Stomach smooth muscle (tissue), 2 donors: ENCODE measurements at regions not wholly inside any gene's neighbourhood (a gene's known extent, or its start where the extent isn't known, plus 50 kb on each side); places are given as distances from the start of the nearest gene placed in this dataset.
"Not testable (repeated sequence)": the region's sequence is repeated elsewhere in the genome, so short reads cannot be mapped to it uniquely, and the experiment has no call there.

Experiments used
- H3K27ac ChIP-seq: one replicate; pipeline ENCODE4 v1.7.0; 2013; ENCODE audit warnings: mild to moderate bottlenecking, low read length, inconsistent platforms
- H3K27me3 ChIP-seq, 2 donors: one replicate each; pipeline ENCODE4 v1.7.0; 2013; ENCODE audit warnings: low read length in 2 of 2; ENCODE audit not compliant: insufficient read depth in 2 of 2, control insufficient read depth in 1 of 2
- H3K36me3 ChIP-seq, 2 donors: one replicate each; pipeline ENCODE4 v1.7.0; 2013; ENCODE audit warnings: low read length in 2 of 2; ENCODE audit not compliant: control insufficient read depth in 2 of 2, insufficient read depth in 2 of 2
- H3K4me1 ChIP-seq: one replicate; pipeline ENCODE4 v1.7.0; 2013; ENCODE audit warnings: low read length; ENCODE audit not compliant: control insufficient read depth, insufficient read depth
- H3K4me3 ChIP-seq, 2 donors: one replicate each; pipeline ENCODE4 v1.7.0; 2013; ENCODE audit warnings: low read length in 2 of 2
- H3K9ac ChIP-seq, 2 donors: one replicate each; pipeline ENCODE4 v1.7.0; 2013; ENCODE audit warnings: low read length in 2 of 2, mild to moderate bottlenecking in 1 of 2
- H3K9me3 ChIP-seq, 2 donors: one replicate each; pipeline ENCODE4 v1.7.0; 2013; ENCODE audit warnings: low read length in 2 of 2; ENCODE audit not compliant: control insufficient read depth in 2 of 2
- donor health status: healthy.
- donor health status: Pancreatic carcinoma.

- Histone ChIP-seq H3K9me3 (no peaks in the 10 kb centered on the region), H3K27me3 (no peaks in the 10 kb centered on the region), H3K36me3 (no peaks in the 10 kb centered on the region), H3K27ac (peak overlapping the region; percentile 87), H3K4me3 (no peak overlapping the region), H3K4me1 (no peaks in the 10 kb centered on the region), H3K9ac (peak overlapping the region in 1 of 2 donors; percentile 25)
Observed at GRCh38 chr5:157949520-157949919, 90.6 kb upstream of the CLINT1 start.

- H3K9ac ChIP-seq: peak overlapping the region; percentile 25 to 69
- no peaks in the 10 kb centered on the region for H3K27me3 ChIP-seq
- no peaks in the 10 kb centered on the region for H3K36me3 ChIP-seq
- H3K4me1 ChIP-seq: no peaks in the 10 kb centered on the region
- peak overlapping the region; percentile 10 to 57 for H3K4me3 ChIP-seq
- H3K27ac ChIP-seq: peak overlapping the region; percentile 87
- H3K9me3 ChIP-seq: no peaks in the 10 kb centered on the region
Observed at GRCh38 chr5:157948738-157949410, 89.9 kb upstream of the CLINT1 start.

- Histone ChIP-seq H3K27ac (no peak overlapping the region), H3K4me3 (no peak overlapping the region), H3K9ac (no peak overlapping the region), H3K36me3 (no peaks in the 10 kb centered on the region), H3K27me3 (no peaks in the 10 kb centered on the region), H3K4me1 (no peaks in the 10 kb centered on the region), H3K9me3 (no peaks in the 10 kb centered on the region)
Observed at GRCh38 chr5:157947156-157947555, 88.2 kb upstream of the CLINT1 start.

DNA sequence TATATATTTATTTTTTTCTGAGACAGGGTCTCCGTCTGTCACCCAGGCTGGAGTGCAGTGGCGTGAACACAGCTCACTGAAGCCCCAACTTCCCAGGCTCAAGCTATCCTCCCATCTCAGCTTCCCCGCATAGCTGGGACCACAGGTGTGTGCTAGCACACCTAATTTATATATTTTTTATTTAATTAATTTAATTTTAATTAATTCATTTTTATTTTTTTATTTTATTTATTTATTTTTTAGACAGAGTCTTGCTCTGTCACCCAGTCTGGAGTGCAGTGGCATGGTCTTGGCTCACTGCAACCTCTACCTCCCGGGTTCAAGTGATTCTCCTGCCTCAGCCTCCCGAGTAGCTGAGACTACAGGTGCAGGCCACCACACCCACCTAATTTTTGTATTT, 86.9 kb upstream of the CLINT1 start:
- not testable (repeated sequence) for H3K36me3 ChIP-seq, H3K4me3 ChIP-seq, H3K9ac ChIP-seq, H3K27me3 ChIP-seq, H3K27ac ChIP-seq, H3K4me1 ChIP-seq, H3K9me3 ChIP-seq

DNA sequence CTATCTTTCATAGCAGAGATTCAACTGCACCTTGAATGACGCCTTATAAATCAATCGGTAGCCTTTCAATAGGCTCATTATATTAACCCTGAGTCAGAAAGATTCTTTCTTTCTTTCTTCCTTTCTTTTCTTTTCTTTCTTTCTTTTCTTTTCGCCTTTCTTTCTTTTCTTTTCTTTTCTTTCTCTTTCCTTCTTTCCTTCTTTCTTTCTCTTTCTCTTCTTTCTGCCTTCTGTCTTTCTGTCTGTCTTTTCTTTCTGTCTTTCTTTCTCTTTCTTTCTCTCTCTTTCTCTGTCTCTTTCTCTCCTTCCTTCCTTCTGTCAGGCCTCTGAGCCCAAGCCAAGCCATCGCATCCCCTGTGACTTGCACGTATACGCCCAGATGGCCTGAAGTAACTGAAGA, 86.0 kb upstream of the CLINT1 start:
- H3K36me3 ChIP-seq: no peaks in the 10 kb centered on the region
- H3K27ac ChIP-seq: no peak overlapping the region
- no peak overlapping the region for H3K9ac ChIP-seq
- no peaks in the 10 kb centered on the region for H3K9me3 ChIP-seq
- H3K4me1 ChIP-seq: no peaks in the 10 kb centered on the region
- no peaks in the 10 kb centered on the region for H3K27me3 ChIP-seq
- no peak overlapping the region for H3K4me3 ChIP-seq

- Histone ChIP-seq H3K27me3 (no peaks in the 10 kb centered on the region), H3K9me3 (no peaks in the 10 kb centered on the region), H3K4me3 (no peak overlapping the region), H3K36me3 (no peaks in the 10 kb centered on the region), H3K9ac (no peak overlapping the region), H3K27ac (no peak overlapping the region), H3K4me1 (no peaks in the 10 kb centered on the region)
Observed at GRCh38 chr5:157944077-157944633, 85.2 kb upstream of the CLINT1 start.

GRCh38 chr5:157942595-157942994, 83.7 kb upstream of the CLINT1 start:
- H3K4me1 ChIP-seq: no peaks in the 10 kb centered on the region
- H3K27me3 ChIP-seq: no peaks in the 10 kb centered on the region
- H3K27ac ChIP-seq: no peak overlapping the region
- H3K4me3 ChIP-seq: no peak overlapping the region
- H3K36me3 ChIP-seq: no peaks in the 10 kb centered on the region
- H3K9ac ChIP-seq: no peak overlapping the region
- no peaks in the 10 kb centered on the region for H3K9me3 ChIP-seq

- H3K4me3 ChIP-seq: no peak overlapping the region
- H3K36me3 ChIP-seq: no peaks in the 10 kb centered on the region
- H3K27me3 ChIP-seq: no peaks in the 10 kb centered on the region
- no peak overlapping the region for H3K27ac ChIP-seq
- no peaks in the 10 kb centered on the region for H3K9me3 ChIP-seq
- H3K9ac ChIP-seq: no peak overlapping the region
- H3K4me1 ChIP-seq: no peaks in the 10 kb centered on the region
Observed at GRCh38 chr5:157941616-157942015, 82.7 kb upstream of the CLINT1 start.

- not testable (repeated sequence) for H3K4me1 ChIP-seq, H3K4me3 ChIP-seq
Observed at GRCh38 chr5:157938101-157938500, 79.2 kb upstream of the CLINT1 start.

DNA sequence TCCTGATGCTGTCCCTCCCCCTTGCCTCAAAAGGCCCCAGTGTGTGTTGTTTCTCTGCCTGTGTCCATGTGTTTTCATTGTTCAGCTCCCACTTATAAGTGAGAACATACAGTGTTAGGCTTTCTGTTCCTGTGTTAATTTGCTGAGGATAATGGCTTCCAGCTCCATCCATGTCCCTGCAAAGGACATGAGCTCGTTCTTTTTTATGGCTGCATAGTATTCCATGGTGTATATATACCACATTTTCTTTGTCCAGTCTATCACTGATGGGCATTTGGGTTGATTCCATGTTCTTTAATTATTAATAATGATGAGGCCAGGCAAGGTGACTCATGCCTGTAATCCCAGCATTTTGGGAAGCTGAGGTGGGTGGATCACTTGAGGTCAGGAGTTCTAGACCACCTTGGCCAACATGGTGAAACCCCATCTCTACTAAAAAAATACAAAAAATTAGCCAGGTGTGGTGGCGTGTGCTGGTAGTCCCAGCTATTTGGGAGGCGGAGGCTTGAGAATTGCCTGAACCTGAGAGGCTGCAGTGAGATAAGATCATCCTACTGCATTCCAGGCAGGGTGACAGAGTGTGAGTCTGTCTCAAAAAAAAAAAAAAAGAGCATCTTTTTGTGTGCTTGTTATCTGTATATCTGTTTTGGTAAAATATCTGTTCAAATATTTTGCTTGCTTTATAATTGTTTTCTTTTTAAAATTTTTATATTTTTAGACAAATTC, 78.0 kb upstream of the CLINT1 start:
- not testable (repeated sequence) for H3K27ac ChIP-seq, H3K4me3 ChIP-seq, H3K4me1 ChIP-seq, H3K9me3 ChIP-seq, H3K9ac ChIP-seq, H3K27me3 ChIP-seq, H3K36me3 ChIP-seq

More at GRCh38 chr5:157938101-157938500, 79.2 kb upstream of the CLINT1 start:
- H3K36me3 ChIP-seq, H3K9ac ChIP-seq, H3K9me3 ChIP-seq, H3K27ac ChIP-seq, H3K27me3 ChIP-seq: not testable (repeated sequence)

- no peak overlapping the region for H3K27ac ChIP-seq
- H3K9ac ChIP-seq: no peak overlapping the region
- no peaks in the 10 kb centered on the region for H3K9me3 ChIP-seq
- H3K4me1 ChIP-seq: peaks cover 3% of the 10 kb centered on the region
- no peak overlapping the region for H3K4me3 ChIP-seq
- H3K27me3 ChIP-seq: no peaks in the 10 kb centered on the region
- no peaks in the 10 kb centered on the region for H3K36me3 ChIP-seq
Observed at GRCh38 chr5:157934600-157934999, 75.7 kb upstream of the CLINT1 start.
